ENCODE measurements at regions not wholly inside any gene's neighbourhood (a gene's known extent, or its start where the extent isn't known, plus 50 kb on each side); places are given as distances from the start of the nearest gene placed in this dataset.
A peak's percentile ranks its signal among the peaks of the same experiment; 100 is the strongest.

GRCh38 chr15:70210528-70210927 is 112.8 kb upstream of the TLE3 start:
- intact Hi-C loops (cut with DNase I), result no loop called here
- DNase-seq (no peak), ATAC-seq (no peak)

GRCh38 chr15:70210076-70210475 is 112.4 kb upstream of the TLE3 start:
- DNase-seq (no peak), ATAC-seq (no peak)
- intact Hi-C loops (cut with DNase I), result no loop called here

GRCh38 chr15:70209499-70209898 is 111.8 kb upstream of the TLE3 start:
- intact Hi-C loops (cut with DNase I), result no loop called here
- DNase-seq, result no peak
- ATAC-seq, result no peak

- intact Hi-C loops (cut with DNase I), result no loop called here
- no peak for DNase-seq
- no peak for ATAC-seq
Observed at GRCh38 chr15:70208332-70208731, 110.6 kb upstream of the TLE3 start.

GRCh38 chr15:70206668-70207067 is 109.0 kb upstream of the TLE3 start:
- ATAC-seq, result no peak
- no peak for DNase-seq
- intact Hi-C loops (cut with DNase I), result no loop called here

- intact Hi-C loops (cut with DNase I), result no loop called here
- ATAC-seq (no peak), DNase-seq (no peak)
Observed at GRCh38 chr15:70204652-70205051, 106.9 kb upstream of the TLE3 start.

- ATAC-seq (no peak), DNase-seq (no peak)
- intact Hi-C loops (cut with DNase I), result no loop called here
Observed at GRCh38 chr15:70203981-70204560, 106.4 kb upstream of the TLE3 start.

- intact Hi-C loops (cut with DNase I), result no loop called here
- no peak for DNase-seq
- ATAC-seq, result no peak
Observed at GRCh38 chr15:70202756-70203155, 105.0 kb upstream of the TLE3 start.

- intact Hi-C loops (cut with DNase I), result no loop called here
- ATAC-seq, result no peak
- no peak for DNase-seq
Observed at GRCh38 chr15:70201425-70201775, 103.7 kb upstream of the TLE3 start.

GRCh38 chr15:70200511-70201424 is 103.1 kb upstream of the TLE3 start:
- intact Hi-C loops (cut with DNase I), result no loop called here
- ATAC-seq, result no peak
- DNase-seq, result no peak

GRCh38 chr15:70199540-70200410 is 102.1 kb upstream of the TLE3 start:
- DNase-seq (no peak), ATAC-seq (no peak)
- intact Hi-C loops (cut with DNase I), result no loop called here

- DNase-seq, result no peak
- intact Hi-C loops (cut with DNase I), result no loop called here
- ATAC-seq, result no peak
Observed at GRCh38 chr15:70199124-70199482, 101.4 kb upstream of the TLE3 start.

- no peak for DNase-seq
- intact Hi-C loops (cut with DNase I), result no loop called here
- ATAC-seq, result no peak
Observed at GRCh38 chr15:70198441-70199123, 100.9 kb upstream of the TLE3 start.

GRCh38 chr15:70197945-70198361 is 100.2 kb upstream of the TLE3 start:
- intact Hi-C loops (cut with DNase I), result no loop called here
- ATAC-seq (no peak), DNase-seq (no peak)

GRCh38 chr15:70197318-70197944 is 99.7 kb upstream of the TLE3 start:
- ATAC-seq (no peak), DNase-seq (no peak)
- intact Hi-C loops (cut with DNase I), result no loop called here

- DNase-seq (peak; percentile 50), ATAC-seq (peak; percentile 35 to 70)
- intact Hi-C loops (cut with DNase I), result no loop called here
Observed at GRCh38 chr15:70196372-70197316, 98.9 kb upstream of the TLE3 start.

- peak; percentile 88 for DNase-seq
- peak; percentile 93 to 96 for ATAC-seq
- intact Hi-C loops (cut with DNase I), result no loop called here
Observed at GRCh38 chr15:70195587-70196305, 98.0 kb upstream of the TLE3 start.

Data from left cardiac atrium (tissue), 4 donors.